RKO (cell line): ENCODE measurements at regions not wholly inside any gene's neighbourhood (a gene's known extent, or its start where the extent isn't known, plus 50 kb on each side); places are given as distances from the start of the nearest gene placed in this dataset.
A peak's percentile ranks its signal among the peaks of the same experiment; 100 is the strongest.
"Not testable (repeated sequence)": the region's sequence is repeated elsewhere in the genome, so short reads cannot be mapped to it uniquely, and the experiment has no call there.

Experiments used
- DNase-seq: peaks from one replicate; pipeline ENCODE4 v3.0.0-alpha.2; 2016; ENCODE audit warnings: low spot score

DNA sequence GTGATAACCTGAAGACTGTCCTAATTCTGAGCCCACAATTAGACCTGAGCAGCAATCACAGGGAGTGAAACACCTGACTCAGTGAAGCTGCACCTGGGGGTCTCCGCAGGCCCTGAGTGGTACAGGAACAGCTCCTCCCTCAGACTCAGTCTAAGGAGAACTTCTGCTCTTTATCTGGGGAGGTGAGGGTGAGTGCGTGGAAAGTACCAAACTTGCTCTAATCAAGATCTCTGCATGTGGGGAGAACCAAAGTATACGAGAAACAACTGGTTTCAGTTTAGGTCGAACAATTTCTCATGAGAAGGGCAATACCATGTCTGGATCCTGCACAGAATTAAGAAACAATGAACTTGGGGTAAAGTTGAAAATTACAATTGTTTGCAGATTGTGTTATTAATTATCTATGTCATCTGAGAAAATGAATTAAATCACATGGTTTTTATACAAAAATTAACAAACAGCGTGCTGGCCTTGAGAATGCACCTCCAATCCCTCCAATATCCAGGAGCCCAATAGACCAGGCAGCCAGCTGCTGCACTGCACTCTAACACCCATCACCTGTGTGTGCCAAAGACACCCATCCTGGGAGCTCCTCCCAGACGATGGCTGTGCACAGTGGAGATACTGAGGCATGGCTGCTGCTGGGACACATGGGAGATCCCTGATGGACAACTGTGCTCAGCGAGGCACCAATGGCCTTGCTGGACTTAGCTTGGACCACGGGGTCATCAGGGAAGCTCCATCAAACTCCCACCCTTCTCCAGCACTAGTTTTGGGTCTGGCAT, 828.8 kb downstream of the TMEM121 start:
- DNase-seq: not testable (repeated sequence)

DNA sequence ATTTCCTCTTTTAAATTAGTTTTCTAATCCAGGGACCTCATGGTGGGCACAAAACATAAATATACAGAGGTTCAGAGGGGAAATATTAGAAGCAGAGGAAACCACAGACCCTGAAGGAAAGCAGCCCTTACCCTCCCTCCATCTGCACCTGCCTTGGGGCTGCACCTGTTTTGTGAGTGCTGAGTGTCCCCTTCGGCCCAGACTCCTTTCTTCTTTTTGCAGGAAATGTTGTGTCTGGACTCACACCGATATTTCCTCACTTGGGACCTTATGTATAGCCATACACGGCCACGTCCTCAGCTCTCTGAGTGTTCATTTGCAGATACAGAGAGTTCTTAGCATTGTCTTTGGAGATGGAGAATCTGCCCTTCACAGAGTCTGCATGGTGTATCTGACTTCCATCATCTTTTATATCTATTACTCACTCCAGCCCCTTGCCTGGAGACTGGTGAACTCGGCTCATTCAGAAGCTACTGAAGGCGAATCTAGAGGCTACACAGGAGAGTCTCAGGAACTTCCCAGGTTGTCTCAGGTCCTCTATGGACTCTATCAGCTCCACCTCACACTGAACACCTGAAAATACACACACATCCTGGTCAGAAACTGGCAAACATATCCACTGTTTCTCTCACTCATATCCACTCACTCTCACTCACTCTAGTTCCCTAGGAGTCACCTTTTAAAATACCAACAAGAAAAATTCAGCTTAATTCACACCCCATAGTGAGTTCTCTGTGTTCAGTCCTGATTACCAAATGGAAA, 829.7 kb downstream of the TMEM121 start:
- not testable (repeated sequence) for DNase-seq

DNA sequence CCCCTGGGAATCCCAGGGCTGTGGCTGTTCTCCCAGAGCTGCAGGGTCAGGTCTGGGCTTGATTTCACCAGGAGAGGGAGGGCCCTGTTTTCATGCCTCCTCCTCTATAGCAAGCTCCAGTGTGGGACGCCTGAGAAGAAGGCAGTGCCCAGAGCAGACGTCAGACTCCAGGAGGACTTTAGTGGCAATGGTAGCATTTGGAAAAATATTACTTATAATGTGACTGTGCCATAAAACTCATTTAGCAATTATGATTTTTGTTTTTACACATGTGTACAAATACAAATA, 830.2 kb downstream of the TMEM121 start:
- DNase-seq: not testable (repeated sequence)

DNA sequence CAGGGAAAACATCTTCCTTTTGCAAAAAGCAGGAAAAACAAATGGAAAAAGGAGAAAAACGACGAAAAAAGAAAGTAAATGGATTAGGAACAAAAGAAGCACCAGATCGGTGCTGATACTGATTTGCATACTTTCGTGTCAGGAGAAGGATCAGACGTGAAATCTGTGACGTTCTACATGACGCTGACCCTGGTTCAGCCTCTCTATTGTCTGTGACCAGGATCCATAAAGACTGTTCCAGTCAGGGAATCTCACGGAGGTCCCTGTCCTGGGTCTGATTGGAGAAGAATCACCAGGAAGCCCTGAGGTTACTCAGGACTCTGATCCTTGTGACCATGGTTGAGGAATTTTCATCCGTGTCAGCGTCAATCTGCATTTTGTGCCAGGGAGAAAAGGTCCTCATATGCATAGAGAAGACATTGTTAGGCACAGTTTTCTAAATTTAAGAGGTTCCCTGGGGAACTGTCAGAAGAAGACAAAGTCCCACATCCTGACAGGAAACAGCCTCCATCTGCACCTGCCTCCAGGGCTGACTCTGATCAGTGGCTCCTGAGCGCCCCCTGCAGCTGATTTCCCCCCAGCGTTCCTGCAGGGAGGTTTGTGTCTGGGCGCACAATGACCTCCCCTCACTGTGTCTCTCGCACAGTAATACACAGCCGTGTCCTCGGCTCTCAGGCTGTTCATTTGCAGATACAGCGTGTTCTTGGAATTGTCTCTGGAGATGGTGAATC, 832.9 kb downstream of the TMEM121 start:
- DNase-seq: not testable (repeated sequence)

DNA sequence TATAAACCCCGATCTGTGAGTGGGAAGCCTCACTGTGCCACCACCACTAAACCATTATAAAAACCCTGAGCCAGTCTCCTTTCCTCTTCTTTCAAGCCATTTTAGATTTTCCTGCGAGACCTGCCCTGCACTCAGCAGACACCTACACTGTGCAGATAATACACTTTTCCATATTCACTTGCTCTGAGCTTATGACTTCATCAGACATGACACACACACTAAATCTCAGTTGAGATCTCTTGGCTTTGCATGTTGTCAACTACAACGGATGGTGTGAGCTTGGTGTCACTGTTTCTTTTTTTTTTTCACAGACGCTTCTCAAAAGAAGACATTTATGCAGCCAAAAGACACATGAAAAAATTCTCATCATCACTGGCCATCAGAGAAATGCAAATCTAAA, 839.0 kb downstream of the TMEM121 start:
- not testable (repeated sequence) for DNase-seq

DNA sequence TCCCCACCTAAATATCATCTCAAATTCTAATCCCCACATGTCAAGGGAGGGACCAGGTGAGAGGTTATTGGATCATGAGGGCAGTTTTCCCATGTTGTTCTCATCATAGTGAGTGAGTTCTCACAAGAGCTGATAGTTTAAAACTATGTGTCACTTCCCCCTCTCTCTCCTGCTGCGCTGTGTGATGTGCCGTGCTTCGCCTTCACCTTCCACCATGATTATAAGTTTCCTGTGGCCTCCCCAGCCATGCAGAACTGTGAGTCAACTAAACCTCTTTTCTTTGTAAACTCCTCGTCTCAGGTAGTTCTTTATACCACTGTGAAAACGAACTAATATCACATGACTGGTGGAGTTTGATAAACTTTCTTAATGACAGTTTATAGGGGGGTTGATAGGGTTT, 839.5 kb downstream of the TMEM121 start:
- not testable (repeated sequence) for DNase-seq

DNA sequence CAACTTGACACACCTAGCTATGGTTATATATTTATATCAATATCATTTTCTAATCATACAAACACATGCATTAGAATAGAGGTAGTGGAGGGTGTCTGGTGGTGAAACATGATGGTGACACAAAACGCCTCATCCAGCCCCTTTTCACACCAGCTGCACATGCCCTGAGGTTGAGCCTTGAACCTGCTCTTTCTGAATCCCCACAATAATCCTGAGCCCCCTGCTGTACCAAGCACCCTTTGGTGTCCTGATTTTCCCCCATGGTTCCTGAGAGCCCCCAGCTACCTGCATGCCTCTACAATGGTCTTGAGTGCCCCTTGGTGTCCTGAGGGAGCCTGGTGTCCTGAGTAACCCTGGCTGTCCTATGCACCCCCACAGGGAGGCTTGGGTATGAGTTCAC, 840.6 kb downstream of the TMEM121 start:
- DNase-seq: not testable (repeated sequence)

DNA sequence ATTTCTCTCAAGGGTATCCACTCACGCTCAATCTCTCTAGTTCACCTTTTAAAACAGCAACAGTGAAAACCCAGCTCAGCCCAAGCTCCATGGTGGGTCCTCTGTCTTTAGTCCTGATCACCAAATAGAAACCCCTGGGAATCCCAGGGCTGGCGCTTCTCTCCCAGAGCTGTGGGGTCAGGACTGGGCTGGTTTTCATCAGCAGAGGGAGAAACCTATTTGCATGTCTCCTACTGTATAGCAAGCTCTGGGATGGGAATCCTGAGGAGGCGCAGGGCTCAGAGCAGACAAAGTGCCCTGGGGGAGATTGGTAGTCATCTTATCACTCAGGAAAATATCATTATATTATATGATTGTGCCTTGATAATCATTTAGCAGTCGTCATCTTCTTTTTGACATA, 843.1 kb downstream of the TMEM121 start:
- not testable (repeated sequence) for DNase-seq

DNA sequence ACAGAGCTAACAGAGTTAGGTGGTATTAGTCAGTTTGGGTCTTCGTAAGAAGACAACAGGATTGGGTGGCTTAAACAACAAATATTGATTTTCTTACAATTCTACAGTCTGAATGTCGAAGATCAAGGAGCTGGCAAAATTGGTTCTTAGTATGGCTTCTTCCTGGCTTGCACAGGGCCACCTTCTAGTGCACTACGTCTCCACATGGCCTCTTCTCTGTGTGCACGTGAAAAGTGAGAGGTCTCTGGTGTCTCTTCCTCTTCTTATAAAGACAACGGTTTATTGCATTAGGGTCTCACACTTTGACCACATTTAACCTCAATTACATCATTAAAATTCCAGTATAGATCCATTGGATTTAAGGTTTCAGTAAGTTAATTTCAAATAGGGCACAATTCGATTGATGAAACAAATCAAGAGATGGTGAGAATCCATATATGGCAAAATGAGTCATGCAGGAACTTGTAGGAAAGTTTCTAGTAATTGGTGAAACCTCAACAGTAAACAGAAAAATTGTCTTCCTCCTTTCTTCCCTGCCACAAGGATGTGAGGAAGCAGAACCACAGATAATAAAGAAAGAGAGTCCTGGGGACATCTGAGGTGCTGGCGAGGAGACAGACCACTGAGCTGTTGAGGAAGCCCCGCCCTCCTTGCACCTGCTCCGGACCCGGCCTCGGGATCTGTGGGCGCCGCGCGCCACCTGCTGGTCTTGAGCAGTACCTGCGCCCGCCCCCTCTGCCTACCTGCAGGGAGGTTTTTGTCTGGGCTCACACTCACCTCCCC, 846.7 kb downstream of the TMEM121 start:
- peak; percentile 57 for DNase-seq

DNA sequence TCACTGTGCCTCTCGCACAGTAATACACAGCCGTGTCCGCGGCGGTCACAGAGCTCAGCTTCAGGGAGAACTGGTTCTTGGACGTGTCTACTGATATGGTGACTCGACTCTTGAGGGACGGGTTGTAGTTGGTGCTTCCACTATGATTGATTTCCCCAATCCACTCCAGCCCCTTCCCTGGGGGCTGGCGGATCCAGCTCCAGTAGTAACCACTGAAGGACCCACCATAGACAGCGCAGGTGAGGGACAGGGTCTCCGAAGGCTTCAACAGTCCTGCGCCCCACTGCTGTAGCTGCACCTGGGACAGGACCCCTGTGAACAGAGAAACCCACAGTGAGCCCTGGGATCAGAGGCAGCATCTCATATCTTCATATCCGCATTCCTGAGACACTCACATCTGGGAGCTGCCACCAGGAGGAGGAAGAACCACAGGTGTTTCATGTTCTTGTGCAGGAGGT, 847.3 kb downstream of the TMEM121 start:
- DNase-seq: not testable (repeated sequence)

DNA sequence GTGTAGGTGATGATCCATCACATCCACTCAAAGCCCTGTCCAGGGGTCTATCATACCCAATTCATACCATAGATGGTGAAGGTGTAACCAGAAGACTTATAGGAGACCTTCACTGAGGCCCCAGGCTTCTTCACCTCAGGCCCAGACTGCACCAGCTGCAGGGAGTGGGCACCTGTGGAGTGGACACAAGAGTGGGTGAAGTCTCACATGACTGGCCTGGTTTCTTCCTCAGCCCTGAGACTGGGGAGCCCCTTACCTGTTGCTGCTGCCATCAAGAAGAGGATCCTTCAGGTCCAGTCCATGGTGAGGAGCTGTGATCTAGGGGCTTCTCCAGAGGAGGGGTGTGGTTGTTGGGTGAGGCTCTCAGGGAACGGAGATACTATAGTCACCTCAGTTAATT, 851.0 kb downstream of the TMEM121 start:
- no peak for DNase-seq

DNA sequence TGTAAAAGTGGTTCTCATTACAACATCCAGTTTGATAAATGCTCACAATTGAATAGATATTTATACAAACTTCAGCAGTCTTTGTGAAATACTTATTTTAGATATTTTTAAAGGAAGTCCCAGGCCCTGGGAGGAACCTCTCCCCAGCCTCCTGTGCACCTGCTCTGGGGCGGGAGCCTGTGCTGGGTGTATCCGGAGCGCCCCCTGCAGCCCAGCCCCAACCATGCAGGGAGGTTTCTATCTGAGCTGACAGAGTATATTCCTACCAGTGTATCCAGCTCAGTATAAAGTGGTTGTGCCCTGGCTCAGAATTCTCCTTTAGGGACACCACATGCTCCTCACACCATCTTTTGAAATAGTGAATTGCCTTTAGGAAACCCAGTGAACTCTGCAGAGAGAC, 851.8 kb downstream of the TMEM121 start:
- DNase-seq: no peak

DNA sequence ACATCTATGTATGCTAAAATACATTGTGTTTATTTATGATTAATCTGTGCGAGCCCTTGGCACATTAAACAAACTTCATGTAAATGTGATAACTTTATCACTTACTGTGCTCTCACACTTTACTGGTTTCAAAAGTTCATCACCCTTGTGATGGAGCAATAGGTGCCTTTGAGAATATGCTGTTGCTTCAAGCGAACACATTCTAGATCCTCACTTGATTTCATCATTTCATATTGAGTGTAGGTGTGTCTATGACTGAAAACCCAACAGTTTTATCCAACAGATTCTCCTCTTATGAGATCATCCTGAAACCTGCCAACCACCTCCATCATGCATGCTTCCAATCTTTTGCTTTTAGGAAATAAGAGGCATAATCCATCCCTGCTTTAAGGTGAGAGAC, 854.4 kb downstream of the TMEM121 start:
- DNase-seq: no peak

DNA sequence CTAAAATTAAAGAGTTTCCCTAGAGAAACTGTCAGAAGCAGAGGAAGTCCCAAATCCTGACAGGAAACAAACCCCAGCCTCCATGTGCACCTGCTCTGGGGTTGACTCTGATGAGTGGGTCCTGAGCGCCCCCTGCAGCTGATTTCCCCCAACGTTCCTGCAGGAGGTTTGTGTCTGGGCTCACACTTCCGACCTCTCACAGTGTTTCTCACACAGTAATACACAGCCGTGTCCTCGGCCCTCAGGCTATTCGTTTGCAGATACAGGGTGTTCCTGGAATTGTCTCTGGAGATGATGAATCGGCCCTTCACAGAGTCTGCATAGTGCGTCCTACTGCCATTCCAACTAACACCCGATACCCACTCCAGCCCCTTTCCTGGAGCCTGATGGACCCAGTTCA, 862.8 kb downstream of the TMEM121 start:
- not testable (repeated sequence) for DNase-seq

DNA sequence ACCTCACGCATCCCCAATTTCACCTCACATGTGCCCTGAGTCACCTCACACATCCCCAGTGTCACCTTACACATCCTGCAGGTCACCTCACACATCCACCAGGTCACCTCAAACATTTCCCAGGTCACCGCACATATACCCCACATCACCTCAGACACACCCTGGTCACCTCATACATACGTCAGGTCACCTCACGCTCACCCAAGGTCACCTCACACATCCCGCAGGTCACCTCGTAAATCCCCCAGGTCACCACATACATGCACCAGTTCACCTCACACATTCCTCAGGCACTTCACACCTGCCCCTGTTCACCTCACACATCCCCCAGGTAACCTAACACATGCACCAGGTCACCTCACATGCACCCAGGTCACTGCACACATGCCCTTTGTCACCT, 864.0 kb downstream of the TMEM121 start:
- DNase-seq: no peak

DNA sequence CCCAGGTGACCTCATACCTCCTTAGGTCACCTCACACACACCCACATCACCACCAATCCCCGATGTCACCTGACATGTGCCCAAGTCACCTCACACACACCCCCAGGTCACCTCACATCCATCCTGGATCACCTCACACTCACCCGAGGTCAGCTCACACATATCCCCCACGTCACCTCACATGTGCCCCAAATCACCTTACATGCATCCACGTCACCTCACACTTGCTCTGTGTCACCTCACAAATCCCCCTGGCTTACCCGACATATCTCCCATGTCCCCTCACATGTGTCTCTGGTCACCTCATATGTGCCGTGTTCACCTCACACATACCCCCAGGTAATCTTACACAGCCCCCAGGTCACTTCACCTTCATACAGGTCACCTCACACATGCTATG, 864.6 kb downstream of the TMEM121 start:
- no peak for DNase-seq

DNA sequence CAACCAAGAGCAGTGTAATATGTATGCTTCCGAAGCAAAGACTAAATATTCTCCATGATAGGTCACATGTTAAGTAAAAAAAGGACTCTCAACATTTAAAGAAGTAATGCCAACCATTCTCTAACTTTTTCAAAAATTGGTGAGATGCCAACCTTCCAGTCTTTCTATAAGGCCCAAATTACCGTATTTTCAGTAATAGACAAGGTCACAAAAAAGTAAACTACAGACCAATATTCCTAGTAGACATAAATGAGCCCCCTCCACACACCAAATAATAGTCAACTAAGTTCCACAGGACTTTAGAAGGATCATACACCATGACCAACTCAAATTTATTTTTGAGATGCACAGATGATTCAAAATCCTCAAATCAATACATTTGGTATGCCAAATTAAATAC, 867.4 kb downstream of the TMEM121 start:
- no peak for DNase-seq

DNA sequence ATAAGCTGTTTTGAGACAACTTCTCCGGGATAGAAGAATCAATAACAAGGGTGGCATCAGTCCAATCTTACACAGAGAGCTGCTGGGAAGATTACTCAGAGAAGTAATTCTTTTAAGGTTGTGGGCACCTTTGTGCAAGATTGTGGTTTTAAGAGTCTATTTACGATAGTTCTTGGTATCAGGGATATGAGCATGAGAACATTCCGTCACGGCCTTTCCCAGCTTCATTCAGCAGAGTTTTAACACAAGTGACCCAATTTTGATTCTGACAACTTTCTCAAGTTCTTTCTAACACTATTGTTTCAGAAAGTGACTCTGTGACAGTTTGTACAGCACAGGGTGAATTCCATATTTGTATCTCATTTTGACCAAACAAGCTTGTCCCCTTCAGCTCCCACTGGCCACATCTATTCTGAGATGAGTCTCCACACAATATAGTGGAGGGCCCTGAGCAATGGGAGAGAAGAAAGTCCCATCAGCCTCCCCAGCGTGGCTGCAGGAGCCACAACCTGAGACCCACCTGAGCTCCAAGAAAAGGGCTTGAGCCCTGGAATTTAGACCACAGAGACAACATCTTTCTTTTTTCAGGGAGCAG, 869.2 kb downstream of the TMEM121 start:
- DNase-seq: no peak

DNA sequence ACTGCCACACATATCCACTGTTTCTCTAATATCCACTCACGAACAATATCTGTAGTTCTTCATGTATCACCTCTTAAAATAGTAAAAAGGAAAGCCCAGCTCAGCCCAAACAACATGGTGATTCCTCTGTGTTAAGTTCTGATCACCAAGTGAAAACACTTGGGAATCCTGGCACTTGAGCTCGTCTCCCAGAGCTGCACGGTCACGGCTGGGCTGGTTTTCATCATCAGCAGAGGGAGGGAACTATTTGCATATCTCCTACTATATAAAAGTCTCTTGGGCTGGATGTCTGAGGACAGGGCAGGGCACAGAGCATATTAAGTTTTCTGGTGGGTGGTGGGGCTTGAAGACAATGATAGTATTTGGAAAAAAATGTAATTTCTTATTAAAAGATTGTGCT, 870.6 kb downstream of the TMEM121 start:
- no peak for DNase-seq

DNA sequence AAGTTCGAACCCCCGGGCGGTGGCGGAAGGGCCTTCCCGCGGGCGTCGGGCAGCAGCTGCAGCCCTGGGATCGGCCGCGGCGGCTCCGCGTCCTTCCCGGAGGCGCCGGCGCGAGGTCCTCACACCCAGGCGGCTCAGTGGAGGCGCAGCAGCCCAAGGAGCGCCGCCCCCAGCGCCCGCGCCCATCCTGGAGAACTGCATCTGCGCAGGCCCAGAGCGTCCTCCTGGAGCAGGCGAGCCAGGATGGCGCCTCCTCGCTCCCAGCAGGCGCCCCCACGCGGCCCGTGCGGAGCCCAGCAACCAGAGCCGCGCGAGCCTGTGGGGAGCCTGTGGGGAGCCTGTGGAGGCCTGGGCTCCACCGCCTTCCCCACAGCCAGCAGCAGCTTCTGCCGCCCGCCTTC, 872.5 kb downstream of the TMEM121 start:
- not testable (repeated sequence) for DNase-seq

DNA sequence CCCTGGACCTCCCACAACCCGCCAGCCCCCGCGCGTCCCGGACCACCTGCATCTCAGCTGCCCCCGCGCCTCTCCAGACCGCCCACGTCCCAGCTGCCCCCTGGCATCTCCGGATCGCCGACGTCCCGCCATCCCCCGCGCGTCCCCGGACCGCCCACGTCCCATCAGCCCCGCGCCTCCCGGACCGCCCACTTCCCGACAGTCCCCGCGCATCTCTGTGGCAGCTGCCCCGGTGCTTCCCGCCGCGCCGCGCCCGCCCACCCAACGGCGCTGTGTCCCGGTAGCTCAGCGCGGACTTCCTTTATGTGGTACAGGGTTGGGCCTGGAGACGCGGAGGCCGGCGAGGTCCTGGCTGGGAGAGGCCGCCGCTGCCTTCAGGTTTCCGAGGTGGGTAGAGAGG, 874.9 kb downstream of the TMEM121 start:
- not testable (repeated sequence) for DNase-seq

DNA sequence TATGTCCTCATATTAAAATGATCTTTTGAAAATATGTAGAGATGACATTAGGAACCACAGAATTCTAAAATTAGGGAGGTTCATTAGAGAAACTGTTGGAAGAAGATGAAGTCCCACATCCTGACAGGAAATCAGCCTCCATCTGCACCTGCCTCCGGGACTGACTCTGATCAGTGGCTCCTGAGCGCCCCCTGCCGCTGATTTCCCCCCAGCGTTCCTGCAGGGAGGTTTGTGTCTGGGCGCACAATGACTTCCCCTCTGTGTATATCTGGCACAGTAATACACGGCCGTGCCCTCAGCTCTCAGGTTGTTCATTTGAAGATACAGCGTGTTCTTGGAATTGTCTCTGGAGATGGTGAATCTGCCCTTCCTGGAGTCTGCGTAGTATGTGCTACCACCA, 883.8 kb downstream of the TMEM121 start:
- DNase-seq: not testable (repeated sequence)
